ENCODE measurements at regions not wholly inside any gene's neighbourhood (a gene's known extent, or its start where the extent isn't known, plus 50 kb on each side); places are given as distances from the start of the nearest gene placed in this dataset.

DNA sequence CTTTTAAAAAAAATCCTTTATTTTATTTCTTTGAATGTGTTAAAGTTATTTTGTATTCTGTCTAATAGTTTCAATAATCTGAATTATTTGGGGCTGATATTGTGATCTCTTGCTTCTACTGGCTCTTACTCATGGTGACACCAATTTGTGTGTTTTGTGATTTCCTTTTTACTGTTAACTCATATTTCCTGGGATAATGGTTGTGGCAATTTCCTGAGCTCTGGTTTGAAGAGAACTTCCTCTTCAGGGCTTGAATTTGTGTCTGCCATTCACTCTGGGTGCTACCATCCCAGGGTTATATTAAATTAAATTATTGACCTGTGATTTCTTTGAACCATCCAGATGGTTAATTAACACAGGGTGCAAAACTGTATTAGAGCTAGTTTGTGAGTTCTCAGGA lies 60.4 kb upstream of the RNF7 start:
- TF ChIP-seq HLTF (IDR thresholded peaks at IDR 0.05) (no peak), ZZZ3 (IDR thresholded peaks at IDR 0.05) (no peak), KLF16 (IDR thresholded peaks at IDR 0.05) (no peak), TCF3 (CRISPR knock-in tag; IDR thresholded peaks at IDR 0.05) (no peak), ZC3H4 (CRISPR knock-in tag; IDR thresholded peaks at IDR 0.05; ENCODE audit: borderline replicate concordance) (no peak), SPI1 (IDR thresholded peaks at IDR 0.05; ENCODE audit: borderline replicate concordance, low read depth, low read length) (no peak), ZFP30 (CRISPR knock-in tag; IDR thresholded peaks at IDR 0.05; ENCODE audit: borderline replicate concordance) (no peak), ZNF274 (IDR thresholded peaks at IDR 0.05; ENCODE audit: borderline replicate concordance, low read depth, low read length) (no peak), ZNF830 (CRISPR knock-in tag; IDR thresholded peaks at IDR 0.05) (no peak), ZNF354B (CRISPR knock-in tag; IDR thresholded peaks at IDR 0.05) (no peak), SMC3 (conservative IDR thresholded peaks at IDR 0.05; ENCODE audit: insufficient read depth, low read depth, low read length) (no peak), RAD51 (IDR thresholded peaks at IDR 0.05; ENCODE audit: borderline replicate concordance, low read depth) (no peak)
- TF ChIP-seq, protein P1, sequence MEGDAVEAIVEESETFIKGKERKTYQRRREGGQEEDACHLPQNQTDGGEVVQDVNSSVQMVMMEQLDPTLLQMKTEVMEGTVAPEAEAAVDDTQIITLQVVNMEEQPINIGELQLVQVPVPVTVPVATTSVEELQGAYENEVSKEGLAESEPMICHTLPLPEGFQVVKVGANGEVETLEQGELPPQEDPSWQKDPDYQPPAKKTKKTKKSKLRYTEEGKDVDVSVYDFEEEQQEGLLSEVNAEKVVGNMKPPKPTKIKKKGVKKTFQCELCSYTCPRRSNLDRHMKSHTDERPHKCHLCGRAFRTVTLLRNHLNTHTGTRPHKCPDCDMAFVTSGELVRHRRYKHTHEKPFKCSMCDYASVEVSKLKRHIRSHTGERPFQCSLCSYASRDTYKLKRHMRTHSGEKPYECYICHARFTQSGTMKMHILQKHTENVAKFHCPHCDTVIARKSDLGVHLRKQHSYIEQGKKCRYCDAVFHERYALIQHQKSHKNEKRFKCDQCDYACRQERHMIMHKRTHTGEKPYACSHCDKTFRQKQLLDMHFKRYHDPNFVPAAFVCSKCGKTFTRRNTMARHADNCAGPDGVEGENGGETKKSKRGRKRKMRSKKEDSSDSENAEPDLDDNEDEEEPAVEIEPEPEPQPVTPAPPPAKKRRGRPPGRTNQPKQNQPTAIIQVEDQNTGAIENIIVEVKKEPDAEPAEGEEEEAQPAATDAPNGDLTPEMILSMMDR (IDR thresholded peaks at IDR 0.05 in 2 of 3, conservative IDR thresholded peaks at IDR 0.05 in 1 of 3; ENCODE audit: insufficient read depth in 2 of 3, low read depth in 1 of 3, low read length in 3 of 3), result no peak
